HG03159 (cell line): ENCODE measurements at regions not wholly inside any gene's neighbourhood (a gene's known extent, or its start where the extent isn't known, plus 50 kb on each side); places are given as distances from the start of the nearest gene placed in this dataset.
A peak's percentile ranks its signal among the peaks of the same experiment; 100 is the strongest.

ENCODE experiments used
- ATAC-seq: cut with Tn5 transposase; IDR thresholded peaks from one replicate; pipeline ENCODE4 v1.9.1; 2021; ENCODE audit warnings: mild to moderate bottlenecking, moderate library complexity; ENCODE audit not compliant: unreplicated experiment

DNA sequence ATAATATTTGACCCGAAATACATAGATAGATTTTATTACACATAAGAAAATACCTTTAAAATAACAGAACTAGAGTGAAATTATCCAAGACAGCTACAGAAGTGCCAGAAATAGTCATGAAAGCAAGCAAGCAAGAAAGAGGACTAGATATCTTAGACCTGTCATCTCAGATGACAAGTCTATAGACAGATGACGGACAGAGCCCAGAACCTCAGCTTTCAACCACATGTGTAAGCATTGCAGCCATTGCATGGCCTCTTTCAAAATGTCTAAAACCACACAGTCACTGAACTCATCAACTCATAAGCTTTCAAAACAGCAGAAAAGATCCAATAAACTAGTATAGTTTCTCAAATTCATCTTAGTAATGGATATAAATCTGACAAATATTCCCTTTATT is 59.8 kb upstream of the FHIT start:
- no peak for ATAC-seq

DNA sequence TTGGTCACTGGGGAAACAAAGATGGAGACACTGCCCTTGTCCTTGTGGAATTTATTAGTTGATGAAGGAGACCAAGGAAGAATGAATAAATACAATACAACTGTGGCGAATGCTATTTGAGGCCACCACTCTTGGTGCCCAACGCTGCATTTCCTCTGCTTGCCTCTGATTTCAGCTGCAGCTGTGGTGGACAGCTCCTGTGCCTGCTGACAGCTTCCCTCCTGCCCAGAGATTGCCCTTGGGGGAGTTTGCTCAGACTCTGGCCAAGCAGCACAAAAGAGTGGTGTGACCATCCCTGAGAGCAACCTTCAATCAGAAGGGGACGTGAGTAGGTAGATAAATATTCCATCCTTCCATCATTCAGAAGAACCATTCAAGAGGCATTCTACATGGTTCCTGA is 64.6 kb upstream of the FHIT start:
- ATAC-seq, result no peak

DNA sequence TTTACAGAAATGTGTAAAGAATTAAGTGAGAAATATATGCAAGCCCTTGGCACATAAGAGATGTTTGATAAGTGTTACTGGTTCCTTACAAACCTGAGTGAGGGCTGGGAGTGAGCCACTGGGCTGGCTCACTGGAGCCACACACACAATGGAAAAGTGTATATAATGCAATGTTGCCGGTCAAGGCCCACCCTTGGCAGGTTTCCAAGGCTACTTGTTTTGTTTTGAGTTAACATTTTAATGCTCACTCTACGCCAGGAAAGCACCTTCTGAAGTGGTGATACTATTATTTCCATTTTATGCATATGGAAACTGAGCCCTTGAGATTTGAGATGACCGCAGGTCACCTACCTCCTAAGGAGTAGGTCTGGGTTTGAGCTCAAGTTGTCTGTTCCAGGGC is 71.8 kb upstream of the FHIT start:
- no peak for ATAC-seq

DNA sequence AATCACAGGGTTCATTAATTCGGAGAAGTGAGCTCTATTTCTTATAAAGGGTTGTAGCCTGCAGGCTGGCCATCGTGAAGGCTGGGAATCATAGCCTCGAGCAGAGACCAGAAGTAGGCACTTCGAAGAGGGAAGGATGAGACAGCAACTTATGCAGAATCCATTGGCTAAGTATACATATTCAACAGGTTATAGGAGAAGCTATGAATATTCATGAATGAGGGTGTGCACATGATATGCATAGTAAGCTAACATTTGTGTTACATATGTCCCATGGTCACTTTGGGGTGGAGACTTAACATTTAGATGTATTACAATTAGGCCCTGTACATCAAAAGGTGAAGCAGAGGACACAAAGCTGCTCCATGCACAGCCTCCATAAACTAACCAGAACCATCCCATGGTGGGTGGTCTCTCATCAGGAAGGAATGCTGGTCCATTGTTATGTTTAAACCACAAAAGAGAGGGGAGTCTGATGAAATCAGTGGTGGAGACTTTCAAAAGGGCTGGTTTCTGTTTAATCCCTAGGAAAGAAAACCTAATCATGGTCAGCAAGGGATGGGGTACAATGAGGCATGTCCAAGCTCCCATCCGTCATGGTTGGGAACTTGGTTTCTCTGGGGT is 80.8 kb upstream of the FHIT start:
- no peak for ATAC-seq

DNA sequence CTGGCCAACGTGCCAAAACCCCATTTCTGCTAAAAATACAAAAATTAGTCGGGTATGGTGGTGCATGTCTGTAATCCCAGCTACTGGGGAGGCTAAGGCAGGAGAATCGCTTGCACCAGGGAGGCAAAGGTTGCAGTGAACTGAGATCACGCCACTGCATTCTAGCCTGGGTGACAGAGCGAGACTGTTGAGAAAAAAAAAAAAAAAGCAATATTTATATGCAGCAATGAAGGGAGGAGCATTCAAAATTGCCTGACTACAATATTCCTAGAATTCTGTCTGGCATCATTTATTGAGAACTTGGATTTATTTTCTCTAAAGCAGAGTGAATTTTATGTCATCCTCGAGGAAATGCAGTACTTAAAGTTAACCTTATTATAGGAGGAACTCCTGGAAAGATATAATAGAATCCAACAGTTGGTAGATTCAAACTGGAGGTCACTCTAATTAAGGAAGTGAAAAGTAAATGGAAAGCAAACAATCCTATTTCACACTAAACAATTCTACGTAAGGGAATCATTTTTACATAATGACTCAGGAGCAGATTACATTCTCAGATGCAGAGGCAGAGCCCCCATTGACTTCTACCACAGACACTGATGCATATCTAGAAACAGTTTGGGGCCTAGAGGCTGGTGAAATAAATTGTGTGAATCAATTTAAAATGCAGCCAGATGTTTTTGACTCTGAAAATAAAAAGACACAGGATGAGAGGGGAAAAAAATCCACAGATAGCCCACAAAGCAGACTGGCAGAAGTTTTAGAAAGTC is 82.1 kb upstream of the FHIT start:
- ATAC-seq, result no peak

DNA sequence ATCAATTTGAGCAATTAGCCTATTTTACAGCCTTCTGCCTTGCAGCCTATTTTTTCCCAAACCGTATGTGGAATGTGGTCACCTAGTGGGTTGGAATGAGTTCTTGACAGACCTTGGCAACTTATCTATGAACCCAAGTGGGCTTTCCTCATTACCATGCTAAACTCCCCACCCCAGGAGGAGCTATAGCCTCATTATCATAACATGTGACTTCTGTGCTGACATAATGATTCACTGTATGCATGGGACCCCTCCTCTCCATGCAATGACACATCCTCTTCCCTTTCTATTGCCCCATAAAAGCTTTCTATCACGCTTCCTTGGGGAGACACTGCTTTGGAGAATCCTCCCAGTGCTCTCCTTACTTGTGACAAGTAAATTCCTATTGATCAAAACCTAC is 83.5 kb upstream of the FHIT start:
- no peak for ATAC-seq

DNA sequence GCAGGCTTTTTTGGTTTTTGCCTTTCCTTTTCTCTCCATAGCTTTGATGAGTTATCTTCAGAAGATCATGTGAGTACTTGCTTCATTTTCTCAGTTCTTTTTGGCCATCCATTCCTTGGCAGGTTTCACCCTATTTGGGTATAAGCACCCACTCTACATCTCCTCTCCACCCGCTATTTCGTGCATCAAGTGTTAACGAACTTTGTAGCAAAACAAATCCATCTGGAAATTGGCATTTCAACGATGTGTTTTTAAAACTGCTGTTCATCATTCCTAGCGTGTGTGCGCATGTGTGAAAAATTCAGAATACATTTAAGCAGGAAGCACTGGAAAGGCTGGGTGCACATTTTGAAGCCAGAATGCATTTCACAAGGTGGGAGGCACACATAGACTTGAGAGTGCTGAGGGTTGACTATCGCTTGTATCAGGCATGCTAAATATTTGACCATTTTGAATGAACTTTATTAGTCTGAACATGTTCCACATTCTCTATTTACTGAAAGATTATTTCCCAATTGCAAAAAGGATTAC is 89.7 kb upstream of the FHIT start:
- no peak for ATAC-seq

DNA sequence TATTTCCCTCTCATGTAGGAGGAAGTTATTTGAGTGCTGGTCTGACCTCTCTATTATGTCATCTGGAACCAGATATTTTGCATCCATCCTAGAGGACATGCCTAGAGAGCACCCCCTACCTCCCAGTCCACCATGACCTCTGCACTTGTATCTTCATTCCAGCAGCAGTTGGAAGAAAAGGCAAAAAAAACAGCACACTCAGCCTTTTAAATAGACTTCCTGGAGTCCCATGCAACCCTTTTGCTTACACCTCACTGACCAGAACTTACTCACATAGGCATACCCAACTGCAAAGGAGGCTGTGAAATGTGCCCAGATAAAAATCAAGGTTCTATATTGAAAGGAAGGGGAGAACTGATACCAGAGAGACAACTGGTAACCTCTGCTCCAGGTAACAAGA is 92.3 kb upstream of the FHIT start:
- ATAC-seq, result no peak

DNA sequence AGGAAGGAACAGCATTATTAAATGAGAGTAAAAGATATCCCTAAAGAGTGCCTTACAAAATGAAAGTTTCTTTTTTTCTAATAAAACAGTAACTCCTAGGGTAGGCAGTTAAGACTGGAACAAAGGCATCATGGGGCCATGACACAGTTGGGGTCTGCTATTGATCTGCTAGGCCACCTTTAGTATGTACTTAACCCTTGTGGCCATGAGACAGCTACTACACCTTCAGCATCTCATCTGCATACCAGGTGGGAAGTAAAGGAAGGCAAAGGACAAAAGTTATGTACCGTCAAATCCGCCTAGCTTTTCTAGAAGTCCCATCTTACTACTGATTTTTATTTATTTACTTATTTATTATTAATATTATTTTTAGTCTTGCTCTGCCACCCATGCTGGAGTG is 93.8 kb upstream of the FHIT start:
- no peak for ATAC-seq

DNA sequence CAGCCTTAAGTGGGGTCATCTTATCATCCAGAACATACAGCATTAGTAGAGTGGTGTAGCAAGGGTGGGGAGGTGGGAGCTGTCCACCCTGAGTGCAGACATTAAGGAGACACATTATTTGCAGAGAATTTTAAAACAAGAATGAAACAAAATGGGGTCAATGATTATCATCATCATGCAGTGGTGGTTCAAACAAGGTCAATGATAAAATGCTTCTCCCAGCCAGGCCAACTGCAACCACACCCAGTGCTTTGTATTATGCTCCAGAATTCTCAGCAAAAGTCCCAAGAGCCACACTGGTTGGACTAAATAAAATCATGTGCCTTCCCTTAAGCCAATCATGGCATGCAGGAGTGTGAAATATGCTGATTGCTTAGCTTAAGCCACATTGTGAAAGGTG is 96.7 kb upstream of the FHIT start:
- no peak for ATAC-seq

DNA sequence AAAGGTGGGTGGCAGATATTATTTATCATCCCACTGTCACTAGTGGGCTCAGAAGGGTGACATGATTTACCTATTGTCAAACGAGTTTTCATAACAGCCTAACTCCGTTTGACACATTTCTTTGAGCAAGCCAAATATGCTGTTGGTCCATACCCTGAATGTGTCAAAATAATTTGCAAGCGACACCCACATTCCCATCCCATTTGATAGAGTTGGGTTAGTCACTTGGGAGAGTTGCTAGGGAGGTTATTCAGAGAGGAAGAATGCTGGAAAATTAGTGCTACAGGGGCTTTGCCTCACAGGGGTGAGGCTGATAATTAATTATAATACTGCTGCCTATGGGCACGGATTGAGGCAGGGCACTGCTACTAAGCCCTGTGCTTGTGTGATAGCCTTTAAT is 98.5 kb upstream of the FHIT start:
- no peak for ATAC-seq

DNA sequence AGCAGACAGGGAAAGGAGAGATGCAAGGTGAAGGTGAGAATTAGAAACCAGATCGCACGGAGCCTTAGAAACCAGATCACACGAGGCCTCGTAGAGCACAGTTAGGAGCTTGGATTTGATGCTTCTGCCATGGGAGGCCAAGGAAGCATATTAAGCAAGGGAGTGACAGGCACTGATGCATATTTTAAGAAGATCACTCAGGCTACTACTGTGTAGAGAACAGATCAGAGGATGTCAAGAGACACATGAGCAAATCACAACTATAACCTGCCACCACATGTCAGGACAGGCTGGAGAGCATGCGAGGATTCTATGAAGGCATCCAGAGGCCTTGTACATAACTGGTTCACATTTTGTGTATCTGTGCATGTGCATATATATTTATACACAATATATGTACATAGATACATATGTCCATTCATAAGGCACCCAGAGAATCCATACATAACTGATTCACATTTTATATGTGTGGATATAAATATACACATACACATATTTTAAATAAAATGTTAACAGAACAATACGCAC is 99.6 kb upstream of the FHIT start:
- ATAC-seq, result no peak

DNA sequence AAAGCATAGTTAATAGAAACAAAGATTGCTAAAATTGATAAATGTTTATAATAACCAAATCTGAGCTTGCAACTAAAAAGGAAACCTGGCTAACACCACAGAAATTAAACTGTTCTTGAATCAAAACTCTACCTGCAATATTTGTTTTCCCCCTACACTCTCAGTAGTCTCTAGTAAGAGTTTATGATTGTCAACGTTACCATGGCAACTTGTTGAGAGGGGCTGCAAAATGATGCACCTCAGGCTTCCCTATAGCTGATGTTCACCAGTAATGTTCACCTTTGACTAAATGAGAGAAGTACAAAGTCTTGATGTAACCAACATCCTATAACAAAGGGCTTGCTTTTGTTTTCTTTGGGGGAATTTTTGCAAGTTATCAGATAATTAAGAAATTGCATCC is 101.1 kb upstream of the FHIT start:
- ATAC-seq, result no peak

DNA sequence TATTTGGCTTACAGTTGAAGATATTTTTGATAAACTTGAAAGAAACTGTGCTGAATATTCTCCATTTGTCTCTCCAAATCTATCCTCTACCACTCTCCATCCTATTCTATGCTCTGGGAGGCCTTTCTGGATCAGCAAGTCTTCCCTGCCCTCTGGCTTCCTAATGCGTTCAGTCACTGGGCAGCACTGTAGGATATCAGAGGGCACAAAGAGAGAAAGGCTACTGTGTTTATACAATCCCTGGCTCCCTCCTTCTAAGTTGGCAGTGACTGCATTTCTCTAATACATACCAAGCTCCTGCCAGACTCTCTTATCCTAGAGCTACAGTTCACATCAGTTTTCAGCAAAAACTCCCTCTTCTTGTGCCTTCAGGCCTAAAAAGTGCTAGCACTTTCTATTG is 102.1 kb upstream of the FHIT start:
- ATAC-seq, result no peak

DNA sequence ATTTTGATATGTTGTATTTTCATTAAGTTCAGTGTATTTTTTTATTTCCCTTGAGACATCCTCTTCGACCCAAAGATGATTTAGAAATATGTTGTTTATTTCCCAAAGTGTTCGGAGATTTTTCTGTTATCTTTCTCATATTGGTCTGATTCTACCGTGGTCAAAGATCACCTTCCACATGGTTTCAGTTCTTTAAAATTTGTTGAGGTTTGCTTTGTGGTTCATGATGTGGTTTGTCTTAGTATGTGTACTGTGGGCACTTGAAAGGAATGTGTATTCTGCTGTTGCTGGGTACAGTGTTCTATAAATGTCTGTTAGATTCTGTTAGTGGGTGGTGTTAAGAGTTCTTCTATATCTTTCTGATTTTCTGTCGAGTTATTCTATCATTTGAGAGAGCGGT is 103.4 kb upstream of the FHIT start:
- peak; percentile 25 for ATAC-seq

DNA sequence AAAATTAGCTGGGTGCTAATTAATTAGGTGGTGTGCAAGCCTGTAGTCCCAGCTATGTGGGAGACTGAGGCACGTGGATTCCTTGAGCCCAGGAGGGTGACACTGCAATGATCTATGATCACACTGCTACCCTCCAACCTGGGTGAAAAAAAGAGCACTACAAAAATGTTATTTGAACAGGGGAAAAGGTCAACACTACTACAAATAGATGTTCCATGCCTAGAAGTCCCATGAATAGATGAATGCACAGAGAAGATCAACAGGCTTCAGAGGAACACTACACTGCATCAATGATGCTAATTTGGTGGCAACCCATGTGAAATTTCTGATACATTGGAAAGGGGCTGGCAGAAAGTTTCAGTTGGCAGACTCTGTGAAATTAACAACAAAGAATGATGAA is 105.4 kb upstream of the FHIT start:
- no peak for ATAC-seq

DNA sequence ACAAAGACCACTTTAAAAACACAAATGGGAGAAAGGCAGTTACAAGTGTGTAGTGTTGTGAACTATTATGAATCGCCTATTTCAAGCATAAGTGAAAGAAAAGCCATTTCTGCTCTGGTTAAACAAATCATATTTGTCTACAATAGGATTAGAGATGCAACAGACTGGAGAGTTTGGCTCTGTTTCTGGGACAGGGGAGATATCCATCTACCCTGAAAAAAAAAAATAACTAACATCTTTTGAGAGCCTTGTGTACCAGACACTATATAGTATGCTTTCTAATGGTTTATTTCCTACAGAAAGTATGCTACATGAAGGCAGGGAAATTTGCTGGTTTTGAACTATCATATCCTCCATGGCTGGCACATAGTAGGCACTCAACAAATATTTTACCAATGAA is 106.7 kb upstream of the FHIT start:
- peak; percentile 2 for ATAC-seq

DNA sequence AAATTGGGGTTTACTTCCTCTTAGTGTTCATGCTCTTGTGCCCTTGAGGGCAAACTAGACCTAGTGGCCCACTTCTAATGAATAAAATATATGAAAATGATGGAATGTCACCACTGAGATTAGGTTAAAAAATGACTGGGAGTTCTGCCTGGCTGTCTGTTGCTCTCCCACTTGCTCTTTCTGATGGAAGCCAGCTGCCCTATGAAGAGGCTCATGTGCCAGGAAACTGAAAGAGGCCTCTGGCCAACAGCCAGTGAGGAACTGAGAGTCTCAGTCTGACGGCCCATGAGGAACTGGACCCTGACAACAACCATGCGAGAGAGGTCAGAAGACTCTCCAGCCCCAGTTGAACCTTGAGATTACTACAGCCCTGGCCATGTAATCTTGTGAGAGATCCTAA is 107.1 kb upstream of the FHIT start:
- peak; percentile 99 for ATAC-seq

DNA sequence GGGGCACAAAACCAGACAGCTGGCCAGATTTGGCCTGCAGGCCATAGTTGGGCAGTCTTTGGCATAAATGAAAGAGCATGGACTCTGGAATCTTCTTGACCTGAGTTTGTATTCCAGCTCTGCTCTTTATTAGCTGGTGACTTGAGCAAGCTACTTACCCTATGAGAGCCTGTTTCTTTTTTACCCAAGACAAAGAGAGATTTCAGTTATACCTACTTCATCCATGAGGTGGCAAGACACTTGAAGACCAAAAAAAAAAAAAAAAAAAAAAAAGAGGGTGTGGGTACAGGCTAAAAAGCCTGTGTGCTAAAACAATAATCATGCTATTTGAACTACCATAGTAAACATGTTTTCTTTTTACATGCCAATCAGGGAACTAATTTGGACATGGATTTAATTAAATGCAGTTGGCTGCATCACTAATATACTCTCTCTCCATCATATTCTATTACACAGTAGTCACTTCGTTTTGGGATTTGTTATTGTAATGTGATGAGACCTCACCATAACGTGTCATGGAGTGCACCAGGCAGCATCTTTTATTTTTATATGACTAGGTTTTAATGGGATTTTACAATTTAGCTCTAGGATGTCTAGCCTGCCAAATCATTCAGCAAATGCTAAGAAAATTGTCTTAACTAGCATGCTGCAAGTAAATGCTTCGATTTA is 109.2 kb upstream of the FHIT start:
- no peak for ATAC-seq

DNA sequence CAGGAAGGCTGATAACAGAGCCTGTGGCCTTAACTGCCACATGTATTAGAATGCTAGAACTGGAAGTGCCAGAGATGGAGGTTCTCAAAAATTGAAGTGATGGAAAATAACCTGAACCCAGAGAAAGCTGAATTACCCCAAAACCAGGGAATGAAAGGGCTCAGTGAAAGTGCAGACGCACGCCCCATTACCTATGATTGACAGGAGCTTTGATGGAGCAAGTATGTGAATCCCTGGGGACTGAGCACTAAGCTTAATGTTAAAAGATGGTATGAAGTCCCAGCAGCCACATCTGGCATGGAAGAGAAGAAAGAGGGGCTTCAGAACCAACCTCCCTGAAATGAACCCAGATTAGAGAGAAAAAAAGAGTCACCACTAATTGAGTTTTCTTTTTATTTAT is 118.4 kb upstream of the FHIT start:
- no peak for ATAC-seq

DNA sequence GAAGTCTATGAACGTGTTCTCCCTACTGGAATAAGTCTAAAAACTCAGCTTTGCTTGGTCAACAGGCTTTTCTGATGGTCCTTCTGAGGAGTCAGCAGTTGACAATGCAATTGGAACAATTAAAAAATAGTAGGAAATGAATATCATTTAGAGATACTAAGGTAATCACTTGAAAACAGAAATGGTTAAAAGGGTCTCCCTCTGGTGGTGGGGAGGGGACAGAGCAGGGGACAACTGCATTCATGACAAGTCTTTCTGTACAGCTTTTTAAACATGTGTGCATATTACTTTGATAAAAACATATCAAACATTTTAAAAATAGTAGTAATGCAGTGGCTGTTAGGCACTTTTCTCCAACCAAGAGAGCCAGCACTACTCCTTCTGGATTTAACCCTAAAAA is 119.9 kb upstream of the FHIT start:
- no peak for ATAC-seq

DNA sequence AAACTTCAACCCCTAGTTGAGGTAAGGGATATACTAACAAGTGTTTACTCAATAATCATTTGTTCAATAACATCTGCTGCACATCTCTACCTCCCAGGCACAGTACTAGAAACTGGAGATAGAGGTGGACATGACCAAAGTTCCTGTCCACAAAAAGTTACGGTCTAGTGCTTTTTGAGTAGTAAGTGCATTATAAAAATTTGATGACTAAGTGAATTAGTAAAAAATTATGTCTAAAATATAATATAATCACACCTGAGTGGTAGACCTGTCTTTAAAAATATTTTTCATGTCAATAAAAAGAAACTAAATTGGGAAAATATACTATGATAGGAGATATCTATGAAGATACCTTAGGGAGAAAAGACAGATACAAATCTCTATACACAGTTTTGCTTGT is 121.5 kb upstream of the FHIT start:
- no peak for ATAC-seq
